Inflammatory macrophage treated with lipopolysaccharide for 4 hours (primary cell): ENCODE measurements at regions not wholly inside any gene's neighbourhood (a gene's known extent, or its start where the extent isn't known, plus 50 kb on each side); places are given as distances from the start of the nearest gene placed in this dataset.
"Not testable (repeated sequence)": the region's sequence is repeated elsewhere in the genome, so short reads cannot be mapped to it uniquely, and the experiment has no call there.

Source experiments
- DNase-seq: peaks from one replicate; pipeline ENCODE4 v3.0.0-alpha.2; 2020

GRCh38 chr1:187759825-187760333 is 931.1 kb downstream of the PLA2G4A start:
- DNase-seq, result no peak

- no peak for DNase-seq
Observed at GRCh38 chr1:187762118-187762517, 933.4 kb downstream of the PLA2G4A start.

GRCh38 chr1:187763465-187763864 is 934.7 kb downstream of the PLA2G4A start:
- no peak for DNase-seq

- DNase-seq, result no peak
Observed at GRCh38 chr1:187763976-187764375, 935.2 kb downstream of the PLA2G4A start.

GRCh38 chr1:187771396-187771795 is 942.6 kb downstream of the PLA2G4A start:
- no peak for DNase-seq

- no peak for DNase-seq
Observed at GRCh38 chr1:187773168-187773567, 944.4 kb downstream of the PLA2G4A start.

GRCh38 chr1:187787736-187788135 is 959.0 kb downstream of the PLA2G4A start:
- no peak for DNase-seq

- DNase-seq, result no peak
Observed at GRCh38 chr1:187788718-187789117, 960.0 kb downstream of the PLA2G4A start.

GRCh38 chr1:187790724-187791123 is 962.0 kb downstream of the PLA2G4A start:
- no peak for DNase-seq

GRCh38 chr1:187794561-187794960 is 965.8 kb downstream of the PLA2G4A start:
- no peak for DNase-seq

GRCh38 chr1:187809549-187809948 is 980.8 kb downstream of the PLA2G4A start:
- DNase-seq, result no peak

GRCh38 chr1:187816646-187817045 is 987.9 kb downstream of the PLA2G4A start:
- no peak for DNase-seq

GRCh38 chr1:187817782-187818181 is 989.0 kb downstream of the PLA2G4A start:
- DNase-seq, result no peak

- no peak for DNase-seq
Observed at GRCh38 chr1:187819086-187819485, 990.3 kb downstream of the PLA2G4A start.

GRCh38 chr1:187836557-187836956 is 1007.8 kb downstream of the PLA2G4A start:
- DNase-seq, result no peak

- no peak for DNase-seq
Observed at GRCh38 chr1:187837787-187838186, 1009.0 kb downstream of the PLA2G4A start.

- no peak for DNase-seq
Observed at GRCh38 chr1:187838335-187839293, 1009.9 kb downstream of the PLA2G4A start.

- peak; percentile 15 for DNase-seq
Observed at GRCh38 chr1:187839873-187840272, 1011.1 kb downstream of the PLA2G4A start.

GRCh38 chr1:187840557-187840956 is 1011.8 kb downstream of the PLA2G4A start:
- no peak for DNase-seq

GRCh38 chr1:187842406-187843165 is 1013.8 kb downstream of the PLA2G4A start:
- no peak for DNase-seq

- no peak for DNase-seq
Observed at GRCh38 chr1:187844313-187844712, 1015.6 kb downstream of the PLA2G4A start.

- DNase-seq, result no peak
Observed at GRCh38 chr1:187847531-187847930, 1018.8 kb downstream of the PLA2G4A start.

- no peak for DNase-seq
Observed at GRCh38 chr1:187848321-187848720, 1019.6 kb downstream of the PLA2G4A start.

- not testable (repeated sequence) for DNase-seq
Observed at GRCh38 chr1:187850146-187850545, 1021.4 kb downstream of the PLA2G4A start.
